HepG2 (cell line): ENCODE measurements at regions not wholly inside any gene's neighbourhood (a gene's known extent, or its start where the extent isn't known, plus 50 kb on each side); places are given as distances from the start of the nearest gene placed in this dataset.

Source experiments
- ATF2 ChIP-seq: sonication (generic); formaldehyde crosslinking; IDR thresholded peaks from 2 replicates; pipeline ENCODE4 v1.4.0; 2020; ENCODE audit warnings: missing genetic modification reagents
- CTCF ChIP-seq: sonication (generic); formaldehyde crosslinking; IDR thresholded peaks from 2 replicates; pipeline ENCODE4 v1.5.0; 2020; ENCODE audit warnings: mild to moderate bottlenecking, missing genetic modification reagents, moderate library complexity
- GABPA ChIP-seq, 2 experiments: IDR thresholded peaks; 2 replicates each; pipeline ENCODE4 v1.6.1; 2011 to 2016; ENCODE audit warnings: low read depth in 2 of 2, low read length in 1 of 2, missing biosample characterization in 1 of 2, missing genetic modification characterization in 1 of 2
- TP53 ChIP-seq: sonication (generic); formaldehyde crosslinking; conservative IDR thresholded peaks from 2 replicates; pipeline ENCODE4 v1.4.0; 2020; ENCODE audit warnings: missing genetic modification reagents

GRCh38 chr10:4196183-4196582 is 411.2 kb upstream of the KLF6 start:
- no peak for TF ChIP-seq CTCF (CRISPR knock-in tag)
- no peak for TF ChIP-seq ATF2
- TF ChIP-seq GABPA (IDR thresholded peaks at IDR 0.05; ENCODE audit: low read depth, low read length), result no peak
- no peak for TF ChIP-seq GABPA (CRISPR knock-in tag; IDR thresholded peaks at IDR 0.05; ENCODE audit: low read depth)
- TF ChIP-seq TP53 (CRISPR knock-in tag), result no peak
